Trophoblast cell (in vitro differentiated cells and primary cell): ENCODE measurements at regions not wholly inside any gene's neighbourhood (a gene's known extent, or its start where the extent isn't known, plus 50 kb on each side); places are given as distances from the start of the nearest gene placed in this dataset.

Source experiments
- DNase-seq, 2 donors: peaks; one replicate each; pipeline ENCODE4 v3.0.0-alpha.2; 2016
- H2AFZ ChIP-seq: 2 replicates; pipeline ENCODE4 v1.6.1; 2013; ENCODE audit warnings: low read length, moderate library complexity, mild to moderate bottlenecking; ENCODE audit not compliant: insufficient read depth, poor library complexity
- H2AK5ac ChIP-seq: 2 replicates; pipeline ENCODE4 v1.6.1; 2013; ENCODE audit warnings: mild to moderate bottlenecking, low read length
- H2BK120ac ChIP-seq: 2 replicates; pipeline ENCODE4 v1.6.1; 2013; ENCODE audit warnings: low read length, mild to moderate bottlenecking, moderate library complexity; ENCODE audit not compliant: insufficient read depth, poor library complexity
- H2BK12ac ChIP-seq: 2 replicates; pipeline ENCODE4 v1.6.1; 2013; ENCODE audit warnings: mild to moderate bottlenecking, low read length, moderate library complexity
- H2BK5ac ChIP-seq: 2 replicates; pipeline ENCODE4 v1.6.1; 2013; ENCODE audit warnings: low read length, low read depth, moderate library complexity, mild to moderate bottlenecking; ENCODE audit not compliant: poor library complexity
- H3K14ac ChIP-seq: 2 replicates; pipeline ENCODE4 v1.6.1; 2013; ENCODE audit warnings: mild to moderate bottlenecking, low read length
- H3K18ac ChIP-seq: 2 replicates; pipeline ENCODE4 v1.6.1; 2013; ENCODE audit warnings: mild to moderate bottlenecking, low read length
- H3K23ac ChIP-seq: 2 replicates; pipeline ENCODE4 v1.6.1; 2013; ENCODE audit warnings: low read length
- H3K27ac ChIP-seq: 2 replicates; pipeline ENCODE4 v1.5.1; 2013; ENCODE audit warnings: low read depth, mild to moderate bottlenecking, inconsistent platforms, low read length, moderate library complexity
- H3K27me3 ChIP-seq: 2 replicates; pipeline ENCODE4 v1.6.1; 2013; ENCODE audit warnings: inconsistent platforms, mild to moderate bottlenecking, low read length, moderate library complexity; ENCODE audit not compliant: insufficient read depth
- H3K36me3 ChIP-seq, 2 experiments: 1 replicate in 1 of 2; 2 replicates in 1 of 2; pipeline ENCODE4 v1.6.1; 2013; ENCODE audit warnings: low read length in 2 of 2, mild to moderate bottlenecking in 2 of 2, moderate library complexity in 1 of 2; ENCODE audit not compliant: insufficient read depth in 2 of 2, control insufficient read depth in 1 of 2
- H3K4ac ChIP-seq: 2 replicates; pipeline ENCODE4 v1.6.1; 2013; ENCODE audit warnings: low read depth, mild to moderate bottlenecking, low read length, moderate library complexity
- H3K4me1 ChIP-seq, 2 experiments: 1 replicate in 1 of 2; 2 replicates in 1 of 2; pipeline ENCODE4 v1.6.1; 2013; ENCODE audit warnings: low read length in 2 of 2, mild to moderate bottlenecking in 2 of 2, moderate library complexity in 1 of 2; ENCODE audit not compliant: insufficient read depth in 2 of 2, control insufficient read depth in 1 of 2
- H3K4me2 ChIP-seq: 2 replicates; pipeline ENCODE4 v1.6.1; 2013; ENCODE audit warnings: inconsistent platforms, mild to moderate bottlenecking, low read length, moderate library complexity
- H3K4me3 ChIP-seq: 2 replicates; pipeline ENCODE4 v1.5.1; 2013; ENCODE audit warnings: mild to moderate bottlenecking, low read depth, low read length, inconsistent platforms
- H3K79me1 ChIP-seq: one replicate; pipeline ENCODE4 v1.6.1; 2013; ENCODE audit warnings: low read length
- H3K79me2 ChIP-seq: 2 replicates; pipeline ENCODE4 v1.6.1; 2013; ENCODE audit warnings: low read length, mild to moderate bottlenecking; ENCODE audit not compliant: control insufficient read depth, insufficient read depth, poor library complexity
- H3K9ac ChIP-seq: 2 replicates; pipeline ENCODE4 v1.6.1; 2013; ENCODE audit warnings: mild to moderate bottlenecking, low read length
- H3K9me3 ChIP-seq: 2 replicates; pipeline ENCODE4 v1.6.1; 2013; ENCODE audit warnings: low read depth, mild to moderate bottlenecking, control low read depth, inconsistent platforms, low read length; ENCODE audit not compliant: insufficient read depth
- H4K12ac ChIP-seq: 2 replicates; pipeline ENCODE4 v1.6.1; 2013; ENCODE audit warnings: low read depth, mild to moderate bottlenecking, low read length, moderate library complexity
- H4K8ac ChIP-seq: 2 replicates; pipeline ENCODE4 v1.6.1; 2013; ENCODE audit warnings: low read depth, mild to moderate bottlenecking, low read length, moderate library complexity
- H4K91ac ChIP-seq: one replicate; pipeline ENCODE4 v1.6.1; 2013; ENCODE audit warnings: low read depth, mild to moderate bottlenecking, low read length, moderate library complexity
- WGBS: extraction: QIAGEN DNeasy Blood & Tissue Kit; methylation state at CpG from one replicate; pipeline ENCODE4 v1.1.7; 2013; ENCODE audit warnings: missing lambda C conversion rate; ENCODE audit not compliant: insufficient read length, insufficient coverage; ENCODE audit errors: extremely low coverage; 5-methylcytosine and 5-hydroxymethylcytosine counted together

- Histone ChIP-seq H4K91ac (no peak overlapping the region), H3K27me3 (peaks cover 24% of the 10 kb centered on the region), H3K4me1 (peaks cover 0 to 6% of the 10 kb centered on the region in 2 experiments), H2BK120ac (no peak overlapping the region), H4K8ac (no peak overlapping the region), H2AK5ac (no peak overlapping the region), H3K9me3 (peaks cover 1% of the 10 kb centered on the region), H4K12ac (no peak overlapping the region), H3K4ac (no peak overlapping the region), H3K18ac (no peak overlapping the region), H3K14ac (no peak overlapping the region), H2BK5ac (no peak overlapping the region), H3K23ac (no peak overlapping the region), H3K27ac (no peak overlapping the region), H2BK12ac (no peak overlapping the region), H3K4me2 (peak overlapping the region; percentile 57), H2AFZ (no peak overlapping the region), H3K9ac (no peak overlapping the region), H3K36me3 (no peaks in the 10 kb centered on the region), H3K79me2 (no peaks in the 10 kb centered on the region), H3K4me3 (no peak overlapping the region), H3K79me1 (peaks cover 2% of the 10 kb centered on the region)
- WGBS, result no CpG with 5 or more reads among the region's 62 CpGs
- no peak for DNase-seq
Observed at GRCh38 chr5:1666812-1667588, 132.6 kb downstream of the MRPL36 start.

GRCh38 chr5:1666221-1666620, 133.4 kb downstream of the MRPL36 start:
- Histone ChIP-seq H3K14ac (no peak overlapping the region), H4K91ac (no peak overlapping the region), H3K27me3 (peaks cover 24% of the 10 kb centered on the region), H3K79me2 (no peaks in the 10 kb centered on the region), H3K4me2 (no peak overlapping the region), H2BK120ac (no peak overlapping the region), H2BK5ac (no peak overlapping the region), H3K4me3 (no peak overlapping the region), H3K9ac (no peak overlapping the region), H3K9me3 (peaks cover 1% of the 10 kb centered on the region), H2AFZ (no peak overlapping the region), H4K8ac (no peak overlapping the region), H3K23ac (no peak overlapping the region), H2AK5ac (no peak overlapping the region), H3K79me1 (peaks cover 2% of the 10 kb centered on the region), H3K18ac (no peak overlapping the region), H3K27ac (no peak overlapping the region), H4K12ac (no peak overlapping the region), H3K4ac (no peak overlapping the region), H3K4me1 (peaks cover 0 to 6% of the 10 kb centered on the region in 2 experiments), H2BK12ac (no peak overlapping the region), H3K36me3 (no peaks in the 10 kb centered on the region)
- no peak for DNase-seq
- WGBS, result no CpG with 5 or more reads among the region's 5 CpGs

GRCh38 chr5:1665803-1666202, 133.8 kb downstream of the MRPL36 start:
- H3K79me1 ChIP-seq, result peaks cover 2% of the 10 kb centered on the region
- H3K23ac ChIP-seq, result no peak overlapping the region
- no peak for DNase-seq
- H3K79me2 ChIP-seq, result no peaks in the 10 kb centered on the region
- no peak overlapping the region for H3K4ac ChIP-seq
- H3K4me3 ChIP-seq, result no peak overlapping the region
- H3K27ac ChIP-seq, result no peak overlapping the region
- H3K18ac ChIP-seq, result no peak overlapping the region
- no peak overlapping the region for H4K91ac ChIP-seq
- no peaks in the 10 kb centered on the region for H3K36me3 ChIP-seq
- H3K27me3 ChIP-seq, result peaks cover 24% of the 10 kb centered on the region
- no peak overlapping the region for H4K12ac ChIP-seq
- WGBS, result no CpG with 5 or more reads among the region's 4 CpGs
- H3K14ac ChIP-seq, result no peak overlapping the region
- no peak overlapping the region for H3K9ac ChIP-seq
- H2AFZ ChIP-seq, result no peak overlapping the region
- no peak overlapping the region for H2BK5ac ChIP-seq
- H2AK5ac ChIP-seq, result no peak overlapping the region
- H4K8ac ChIP-seq, result no peak overlapping the region
- no peak overlapping the region for H3K4me2 ChIP-seq
- peaks cover 1% of the 10 kb centered on the region for H3K9me3 ChIP-seq
- no peak overlapping the region for H2BK12ac ChIP-seq
- H2BK120ac ChIP-seq, result no peak overlapping the region
- peaks cover 0 to 6% of the 10 kb centered on the region in 2 experiments for H3K4me1 ChIP-seq

GRCh38 chr5:1665231-1665630, 134.4 kb downstream of the MRPL36 start:
- DNase-seq, result no peak
- H3K9me3 ChIP-seq, result peaks cover 1% of the 10 kb centered on the region
- H3K4me1 ChIP-seq, result peaks cover 0 to 6% of the 10 kb centered on the region in 2 experiments
- H3K9ac ChIP-seq, result no peak overlapping the region
- H4K12ac ChIP-seq, result no peak overlapping the region
- no peak overlapping the region for H2BK5ac ChIP-seq
- no peak overlapping the region for H2BK120ac ChIP-seq
- no peak overlapping the region for H4K8ac ChIP-seq
- H3K4ac ChIP-seq, result no peak overlapping the region
- no peak overlapping the region for H2AK5ac ChIP-seq
- peaks cover 24% of the 10 kb centered on the region for H3K27me3 ChIP-seq
- no peak overlapping the region for H3K18ac ChIP-seq
- H3K27ac ChIP-seq, result no peak overlapping the region
- H2BK12ac ChIP-seq, result no peak overlapping the region
- no peak overlapping the region for H3K14ac ChIP-seq
- H4K91ac ChIP-seq, result no peak overlapping the region
- no peak overlapping the region for H2AFZ ChIP-seq
- no peak overlapping the region for H3K4me2 ChIP-seq
- H3K36me3 ChIP-seq, result no peaks in the 10 kb centered on the region
- no CpG with 5 or more reads among the region's 6 CpGs for WGBS
- no peak overlapping the region for H3K4me3 ChIP-seq
- peaks cover 2% of the 10 kb centered on the region for H3K79me1 ChIP-seq
- no peak overlapping the region for H3K23ac ChIP-seq
- H3K79me2 ChIP-seq, result no peaks in the 10 kb centered on the region
